ENCODE measurements at regions not wholly inside any gene's neighbourhood (a gene's known extent, or its start where the extent isn't known, plus 50 kb on each side); places are given as distances from the start of the nearest gene placed in this dataset.

DNA sequence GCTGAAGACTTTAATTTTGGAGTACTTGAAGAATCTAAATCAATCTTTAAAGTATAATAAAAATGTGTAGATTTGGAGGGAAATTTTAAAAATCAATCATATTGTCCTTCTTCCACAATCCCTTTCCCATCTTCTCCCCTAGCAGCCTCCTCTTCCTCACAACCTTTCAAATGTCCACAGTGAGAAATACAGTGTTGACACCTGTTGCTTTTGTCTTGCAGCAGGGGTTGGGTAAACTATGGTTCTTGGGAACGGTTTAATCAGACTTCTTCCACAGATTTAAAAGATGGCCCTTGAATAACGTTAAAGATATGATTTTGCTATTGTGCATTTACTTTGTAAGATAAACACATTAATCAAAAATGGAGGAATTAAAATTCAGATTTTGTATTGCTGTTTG lies 113.8 kb upstream of the SLC1A4 start:
- TF ChIP-seq, protein P1, sequence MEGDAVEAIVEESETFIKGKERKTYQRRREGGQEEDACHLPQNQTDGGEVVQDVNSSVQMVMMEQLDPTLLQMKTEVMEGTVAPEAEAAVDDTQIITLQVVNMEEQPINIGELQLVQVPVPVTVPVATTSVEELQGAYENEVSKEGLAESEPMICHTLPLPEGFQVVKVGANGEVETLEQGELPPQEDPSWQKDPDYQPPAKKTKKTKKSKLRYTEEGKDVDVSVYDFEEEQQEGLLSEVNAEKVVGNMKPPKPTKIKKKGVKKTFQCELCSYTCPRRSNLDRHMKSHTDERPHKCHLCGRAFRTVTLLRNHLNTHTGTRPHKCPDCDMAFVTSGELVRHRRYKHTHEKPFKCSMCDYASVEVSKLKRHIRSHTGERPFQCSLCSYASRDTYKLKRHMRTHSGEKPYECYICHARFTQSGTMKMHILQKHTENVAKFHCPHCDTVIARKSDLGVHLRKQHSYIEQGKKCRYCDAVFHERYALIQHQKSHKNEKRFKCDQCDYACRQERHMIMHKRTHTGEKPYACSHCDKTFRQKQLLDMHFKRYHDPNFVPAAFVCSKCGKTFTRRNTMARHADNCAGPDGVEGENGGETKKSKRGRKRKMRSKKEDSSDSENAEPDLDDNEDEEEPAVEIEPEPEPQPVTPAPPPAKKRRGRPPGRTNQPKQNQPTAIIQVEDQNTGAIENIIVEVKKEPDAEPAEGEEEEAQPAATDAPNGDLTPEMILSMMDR (IDR thresholded peaks at IDR 0.05), result no peak
- TF ChIP-seq POLR2AphosphoS5 (IDR thresholded peaks at IDR 0.05; ENCODE audit: insufficient read depth in 1 of 2, low read depth in 1 of 2), result no peak
